Activated gamma-delta T cell treated with Interleukin-2 at 50 U/mL for 16 hours (primary cell): ENCODE measurements at regions not wholly inside any gene's neighbourhood (a gene's known extent, or its start where the extent isn't known, plus 50 kb on each side); places are given as distances from the start of the nearest gene placed in this dataset.

Experiments
- DNase-seq: peaks from one replicate; pipeline ENCODE4 v3.0.0-alpha.2; 2020

DNA sequence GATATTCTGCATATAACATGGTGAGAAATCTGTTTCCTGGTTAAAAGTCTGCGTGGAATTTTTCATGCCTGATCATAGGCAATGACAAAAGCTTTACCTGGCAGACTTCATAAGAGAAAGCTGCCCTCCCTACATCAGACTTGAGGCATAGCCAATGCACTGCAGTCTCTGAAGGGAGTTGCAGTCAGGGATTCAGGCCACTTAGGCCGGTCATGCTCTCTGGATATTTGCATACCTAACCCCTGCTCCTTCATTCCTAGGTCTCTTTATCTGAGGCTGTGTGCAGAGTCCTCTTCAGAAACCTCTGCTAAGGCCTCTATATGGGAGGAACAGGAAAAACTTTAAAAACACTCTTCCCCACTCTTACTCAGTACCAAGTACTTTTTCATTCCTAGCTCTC is 287.4 kb downstream of the PCDH17 start:
- DNase-seq, result no peak

DNA sequence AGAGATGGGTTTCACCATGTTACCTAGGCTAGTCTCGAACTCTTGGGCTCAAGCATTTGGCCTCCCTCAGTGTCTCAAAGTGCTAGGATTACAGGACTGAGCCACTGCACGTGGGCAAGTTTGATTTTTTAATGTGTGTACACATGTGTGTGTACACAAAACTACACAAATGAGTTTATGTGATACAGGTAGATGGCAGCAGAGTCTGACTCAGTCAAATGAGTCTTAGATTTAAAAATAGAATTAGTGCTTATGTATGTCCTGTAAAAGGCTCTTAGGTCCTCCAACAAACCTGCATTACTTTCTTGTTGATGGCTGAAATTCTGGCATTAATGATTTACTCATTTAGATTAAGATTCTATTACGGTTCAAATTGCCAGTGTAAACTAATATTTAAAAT is 293.7 kb downstream of the PCDH17 start:
- DNase-seq, result no peak

DNA sequence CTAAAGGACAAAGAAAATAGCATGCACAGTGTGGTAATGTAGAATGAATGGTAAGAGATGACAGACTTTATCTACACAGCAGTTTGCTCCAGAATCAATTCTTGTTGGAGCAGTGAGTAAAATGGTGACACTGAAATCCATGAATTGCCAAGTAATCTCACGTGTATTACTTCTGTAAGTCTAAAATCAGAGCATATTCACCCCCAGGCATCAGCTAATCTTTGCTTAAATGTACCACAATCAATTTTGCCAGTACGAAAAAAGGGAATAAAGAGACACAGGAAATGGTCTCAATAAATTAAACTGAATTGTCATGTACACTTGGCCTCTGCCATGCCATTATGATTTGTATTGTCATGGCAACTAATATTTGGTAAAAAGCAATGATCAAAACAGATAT is 294.2 kb downstream of the PCDH17 start:
- DNase-seq, result no peak

DNA sequence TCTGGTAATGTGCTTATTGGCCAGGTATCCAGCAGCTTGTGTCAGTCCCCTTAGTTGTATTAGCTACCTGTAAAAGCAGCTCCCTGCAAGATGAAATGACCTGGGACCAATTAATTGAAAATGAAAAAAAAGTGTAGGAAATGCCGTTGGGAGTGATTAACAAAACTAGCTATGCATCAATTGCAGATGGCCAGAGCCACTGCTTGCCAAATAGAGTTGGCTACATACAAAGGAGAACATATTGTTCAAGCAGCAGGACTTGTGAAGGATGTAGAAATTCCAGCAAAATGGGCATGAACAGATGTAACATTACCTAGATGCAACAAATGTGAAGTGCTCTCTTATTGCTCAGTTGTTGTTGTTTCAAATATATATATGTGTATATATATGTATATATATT is 300.5 kb downstream of the PCDH17 start:
- DNase-seq, result no peak

DNA sequence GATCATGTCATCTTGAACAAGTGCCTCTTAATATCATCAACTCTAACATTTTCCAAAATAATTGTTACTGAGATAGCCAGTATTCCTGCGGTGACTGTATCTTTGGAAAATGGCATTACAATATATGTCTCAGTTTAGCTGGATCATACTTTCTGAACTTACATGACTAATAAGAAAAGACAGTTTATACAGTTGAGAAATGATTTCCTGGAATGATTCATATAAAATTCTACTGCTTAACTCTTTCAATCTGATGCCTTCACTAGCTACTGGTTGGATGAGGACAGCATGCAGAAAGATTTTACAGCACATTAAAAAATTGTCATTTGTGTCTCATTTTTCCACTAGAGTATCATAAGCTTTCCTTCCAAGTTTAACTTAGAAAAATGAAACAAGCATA is 302.1 kb downstream of the PCDH17 start:
- no peak for DNase-seq

DNA sequence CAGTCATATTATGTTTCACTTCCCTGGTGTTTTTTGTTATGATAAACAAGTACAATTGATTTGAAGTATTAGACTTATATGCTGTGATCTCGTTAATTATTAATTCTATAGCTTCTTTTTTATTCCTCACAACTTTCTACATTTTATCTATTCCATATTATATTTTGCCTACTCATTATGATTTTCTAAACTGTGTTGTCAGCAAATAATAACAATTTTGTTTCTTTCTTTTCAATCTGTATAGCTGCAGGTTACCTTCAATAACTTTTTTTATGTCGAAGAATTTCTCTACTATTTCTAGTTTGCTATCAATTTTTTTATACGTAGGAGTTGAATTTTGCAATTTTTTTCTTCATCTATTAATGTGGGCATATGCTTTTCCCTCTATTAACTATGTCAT is 304.4 kb downstream of the PCDH17 start:
- no peak for DNase-seq

DNA sequence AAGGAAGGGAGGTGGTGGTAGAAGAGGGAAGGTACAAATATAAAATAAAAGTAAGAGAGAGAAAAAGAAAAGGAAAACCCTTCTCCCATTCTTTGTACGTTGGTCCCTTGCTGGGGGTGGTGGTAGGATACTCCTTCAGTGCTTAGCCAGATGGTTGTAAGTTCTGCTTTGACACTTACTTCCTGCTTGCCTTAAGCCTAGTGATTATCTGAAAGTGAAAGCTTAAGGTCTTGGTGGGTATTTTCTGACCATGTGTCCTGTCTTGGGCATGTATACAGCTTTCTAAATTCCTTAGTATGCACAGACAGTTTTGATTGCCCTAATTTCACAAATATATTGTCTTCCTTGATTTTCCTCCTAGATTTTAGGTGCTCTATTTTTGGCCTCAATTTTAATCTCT is 314.8 kb downstream of the PCDH17 start:
- no peak for DNase-seq

DNA sequence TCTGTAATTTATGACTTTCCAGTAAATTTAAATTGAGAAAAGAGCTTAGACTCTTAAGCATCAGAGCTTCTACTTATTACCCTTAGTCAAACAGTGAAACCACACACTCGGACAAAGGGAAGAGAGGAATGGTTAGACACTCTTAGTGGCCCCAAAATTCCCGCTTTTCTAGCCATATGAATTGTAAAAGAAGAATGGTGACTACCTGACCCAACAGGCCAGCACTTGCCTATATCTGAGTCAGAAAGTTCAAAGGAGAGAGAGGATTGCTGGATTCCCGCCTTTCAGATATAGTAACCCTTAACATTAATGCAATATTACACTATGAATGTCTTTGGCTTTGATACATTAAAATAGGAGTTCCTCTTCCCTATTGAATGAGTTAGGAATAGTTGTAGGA is 317.3 kb downstream of the PCDH17 start:
- DNase-seq, result no peak

DNA sequence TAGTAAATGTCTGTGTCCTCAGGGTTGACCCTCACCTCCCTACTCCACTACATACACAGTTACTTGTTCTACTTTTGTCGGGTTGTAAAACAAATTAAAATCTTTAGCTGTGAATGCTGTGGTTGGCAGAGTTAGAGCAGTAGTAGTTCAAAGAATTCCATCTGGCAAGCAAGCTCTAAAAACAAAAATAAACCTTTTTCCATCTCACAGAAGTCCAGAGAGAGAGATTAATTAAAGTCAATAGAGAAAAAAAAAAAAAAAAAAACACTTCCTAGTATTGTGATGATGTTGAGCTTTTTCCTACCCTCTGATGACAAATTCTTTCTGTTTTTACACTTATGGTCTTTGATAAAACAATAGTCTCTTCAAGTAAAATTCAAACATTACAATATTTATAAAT is 338.4 kb downstream of the PCDH17 start:
- DNase-seq, result no peak

DNA sequence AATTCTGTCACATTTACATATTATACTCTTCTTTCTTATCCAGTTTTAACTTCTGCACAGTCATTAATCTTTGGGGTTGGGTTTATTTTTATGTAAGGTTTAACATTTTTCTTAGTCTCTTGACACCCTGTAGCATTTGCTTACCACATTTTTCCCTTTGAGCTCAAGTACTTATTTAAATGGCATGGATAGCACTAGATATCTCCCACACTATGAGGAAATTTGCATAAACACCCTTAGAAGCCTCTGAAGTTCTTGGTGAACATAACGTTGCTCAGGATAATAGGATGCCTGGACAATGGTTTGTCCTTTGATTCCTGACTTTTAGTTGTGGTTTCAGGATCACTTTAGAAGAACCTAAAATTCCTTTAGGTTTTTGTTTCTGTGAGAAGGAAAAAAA is 338.9 kb downstream of the PCDH17 start:
- DNase-seq, result no peak

DNA sequence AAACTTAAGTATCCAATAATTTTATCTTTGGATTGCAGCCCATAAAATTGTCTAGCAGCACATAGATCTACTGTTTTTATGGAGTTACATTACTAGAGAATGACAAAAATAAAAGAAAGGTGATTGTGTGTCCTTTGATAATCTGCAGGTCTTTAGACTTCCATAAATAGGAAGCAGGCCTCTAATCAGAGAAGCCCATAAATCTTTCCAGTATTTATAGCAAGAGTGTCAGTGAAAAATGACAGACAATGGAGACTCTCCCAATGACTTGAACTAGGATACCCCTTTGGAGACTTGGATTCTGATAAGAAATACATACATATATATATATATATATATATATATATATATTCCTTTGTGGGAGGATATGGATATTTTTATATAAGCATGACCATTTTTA is 351.2 kb downstream of the PCDH17 start:
- no peak for DNase-seq

DNA sequence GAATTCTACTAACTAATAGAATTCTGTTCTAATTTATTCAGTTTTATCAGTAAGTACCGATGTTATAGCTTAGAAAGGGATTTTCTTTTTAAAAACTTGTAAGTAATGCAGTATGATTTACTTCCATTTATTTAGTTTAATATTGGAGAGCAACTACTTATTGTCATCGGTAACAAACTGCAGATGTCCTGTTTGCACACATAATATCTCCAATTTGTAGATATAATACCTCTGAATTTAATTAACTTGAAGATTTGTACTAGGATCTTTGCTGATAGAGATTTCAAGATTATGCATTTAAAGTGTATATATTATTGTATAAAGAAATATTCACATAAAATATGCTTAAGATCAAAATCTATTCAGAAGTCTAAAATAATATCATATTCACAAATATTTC is 356.7 kb downstream of the PCDH17 start:
- no peak for DNase-seq

DNA sequence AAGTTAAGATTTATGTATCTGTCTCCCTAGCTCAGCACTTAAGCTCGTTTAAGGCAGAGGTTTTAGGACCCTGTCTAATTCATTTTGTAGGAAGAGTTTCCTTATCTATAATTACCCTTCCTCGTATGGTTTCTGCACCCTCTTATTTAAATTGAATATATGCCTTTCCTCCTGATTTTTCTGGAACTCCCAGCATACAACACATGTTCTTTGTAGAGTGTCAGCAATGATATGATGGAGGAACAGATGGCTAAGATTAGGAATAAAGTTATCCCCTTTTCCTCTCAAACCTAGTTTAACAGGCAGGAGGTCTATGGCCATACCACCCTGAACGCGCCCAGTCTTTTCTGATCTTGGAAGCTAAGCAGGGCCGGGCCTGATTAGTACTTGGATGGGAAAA is 359.5 kb downstream of the PCDH17 start:
- no peak for DNase-seq

DNA sequence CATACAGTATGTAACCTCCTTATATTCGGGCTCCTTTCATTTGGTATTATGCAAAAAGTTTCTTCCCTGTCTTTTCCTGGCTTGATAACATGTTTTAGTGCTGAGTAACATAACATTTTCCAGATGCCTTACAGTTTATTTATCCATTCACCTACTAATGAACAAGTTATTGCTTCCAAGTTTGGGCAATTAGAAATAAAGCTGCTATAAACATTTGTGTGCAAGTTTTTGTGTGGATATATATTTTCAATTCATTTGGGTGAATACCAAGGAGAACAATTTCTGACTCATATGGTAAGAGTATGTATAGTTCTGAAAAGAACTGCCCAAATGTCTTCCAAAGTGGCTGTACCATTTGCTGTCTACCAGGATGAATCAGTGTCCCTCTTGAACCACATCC is 360.9 kb downstream of the PCDH17 start:
- DNase-seq, result no peak

DNA sequence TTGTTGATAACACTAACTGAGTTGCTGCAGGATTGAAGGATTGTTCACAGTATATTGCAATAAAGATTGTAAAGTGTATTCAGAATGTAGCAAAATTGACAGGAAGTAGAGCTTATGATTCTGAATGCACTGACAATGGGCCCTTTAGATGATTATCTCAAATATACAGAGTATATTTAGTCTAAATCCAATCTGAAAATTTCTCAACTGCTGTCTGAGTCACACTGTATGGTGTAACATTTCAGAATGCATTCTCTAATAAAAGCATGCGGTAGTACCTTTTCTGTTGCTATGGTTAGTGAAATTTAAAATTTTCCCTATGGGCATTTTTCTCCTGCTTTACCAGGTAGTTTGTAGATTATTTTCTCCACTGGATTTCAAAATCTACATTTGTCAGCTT is 365.2 kb downstream of the PCDH17 start:
- no peak for DNase-seq

DNA sequence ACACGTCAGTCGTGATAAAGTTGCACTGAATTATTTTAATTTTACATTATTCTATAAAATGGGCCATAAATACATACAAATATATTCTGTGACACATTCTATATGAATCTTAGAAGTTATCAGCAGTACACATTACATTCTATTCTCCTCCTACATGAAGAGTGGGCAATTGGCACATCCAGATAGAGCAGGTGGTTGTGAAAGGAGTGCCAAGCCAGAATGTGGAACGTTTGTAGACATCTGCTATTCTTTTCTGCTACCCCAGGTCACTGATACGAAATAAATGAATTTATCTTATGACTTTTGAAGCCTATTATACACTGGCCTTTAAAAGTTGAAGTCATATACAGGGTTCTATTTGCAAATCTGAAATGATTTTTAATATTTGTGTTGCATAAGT is 373.2 kb downstream of the PCDH17 start:
- DNase-seq, result no peak

DNA sequence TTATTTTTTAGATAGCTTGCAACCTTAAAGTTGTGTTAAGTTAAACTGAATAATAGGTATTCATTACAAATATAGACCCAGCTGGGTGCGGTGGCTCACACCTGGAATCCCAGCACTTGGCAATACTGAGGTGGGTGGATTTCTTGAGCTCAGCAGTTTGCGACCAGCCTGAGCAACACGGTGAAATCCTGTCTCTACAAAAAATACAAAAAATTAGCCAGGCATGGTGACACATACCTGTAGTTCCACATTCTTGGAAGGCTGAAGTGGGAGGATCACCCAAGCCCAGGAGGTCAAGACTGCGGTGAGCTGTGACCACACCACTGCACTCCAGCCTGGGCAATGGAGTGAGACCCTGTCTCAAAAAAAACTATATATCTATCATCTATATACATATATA is 386.5 kb downstream of the PCDH17 start:
- no peak for DNase-seq

DNA sequence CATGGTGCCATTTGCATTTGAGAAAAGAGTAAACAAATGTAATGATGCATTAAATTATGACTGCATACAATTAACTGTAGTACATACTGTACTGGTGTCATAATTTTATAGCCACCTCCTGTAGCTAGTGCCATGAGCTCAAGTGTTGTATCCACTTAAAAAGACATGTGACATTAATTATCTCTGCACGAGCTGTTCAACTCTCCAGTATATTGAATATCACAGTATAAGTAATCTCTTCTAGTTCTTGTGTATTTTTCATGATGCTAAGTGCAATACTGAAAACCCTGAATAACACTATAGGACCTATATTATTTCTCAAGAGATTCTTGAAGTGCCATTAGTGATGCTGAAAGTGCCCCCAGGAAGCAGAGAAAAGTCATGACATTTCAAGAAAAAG is 387.3 kb downstream of the PCDH17 start:
- DNase-seq, result no peak

DNA sequence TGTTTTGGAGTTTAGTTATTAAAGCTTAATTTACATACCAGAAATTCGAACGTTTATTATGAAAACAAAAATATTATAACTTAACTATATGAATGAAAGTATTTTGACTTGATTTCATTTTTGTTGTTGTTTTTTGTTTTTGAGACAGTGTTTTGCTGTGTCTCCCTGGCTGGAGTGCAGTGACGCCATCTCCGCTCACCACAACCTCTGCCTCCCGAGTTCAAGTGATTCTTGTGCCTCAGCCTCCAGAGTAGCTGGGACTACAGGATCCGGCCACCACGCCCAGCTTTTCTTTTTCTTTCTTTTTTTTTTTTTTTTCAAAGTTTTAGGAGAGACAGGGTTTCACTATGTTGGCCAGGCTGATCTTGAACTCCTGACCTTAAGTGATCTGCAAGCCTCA is 392.6 kb downstream of the PCDH17 start:
- DNase-seq, result no peak

DNA sequence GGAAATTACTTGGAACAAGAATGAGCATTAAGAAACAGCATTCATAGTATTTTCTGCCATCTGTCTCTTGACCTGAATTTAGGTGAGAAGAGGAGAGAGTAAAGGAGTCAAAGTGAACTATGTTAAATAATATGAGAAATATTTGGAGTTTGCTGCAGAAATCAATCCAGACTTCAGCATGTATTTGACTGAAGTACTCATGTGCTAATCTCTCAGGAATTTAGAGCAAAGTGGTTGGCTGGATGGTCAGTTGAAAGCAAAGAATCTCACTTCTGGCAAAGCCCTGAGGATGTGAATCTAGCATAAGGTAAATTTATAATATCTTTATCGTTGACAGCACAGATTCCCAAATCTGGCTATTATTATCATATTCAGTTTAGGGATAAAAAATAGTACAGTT is 394.3 kb downstream of the PCDH17 start:
- no peak for DNase-seq

DNA sequence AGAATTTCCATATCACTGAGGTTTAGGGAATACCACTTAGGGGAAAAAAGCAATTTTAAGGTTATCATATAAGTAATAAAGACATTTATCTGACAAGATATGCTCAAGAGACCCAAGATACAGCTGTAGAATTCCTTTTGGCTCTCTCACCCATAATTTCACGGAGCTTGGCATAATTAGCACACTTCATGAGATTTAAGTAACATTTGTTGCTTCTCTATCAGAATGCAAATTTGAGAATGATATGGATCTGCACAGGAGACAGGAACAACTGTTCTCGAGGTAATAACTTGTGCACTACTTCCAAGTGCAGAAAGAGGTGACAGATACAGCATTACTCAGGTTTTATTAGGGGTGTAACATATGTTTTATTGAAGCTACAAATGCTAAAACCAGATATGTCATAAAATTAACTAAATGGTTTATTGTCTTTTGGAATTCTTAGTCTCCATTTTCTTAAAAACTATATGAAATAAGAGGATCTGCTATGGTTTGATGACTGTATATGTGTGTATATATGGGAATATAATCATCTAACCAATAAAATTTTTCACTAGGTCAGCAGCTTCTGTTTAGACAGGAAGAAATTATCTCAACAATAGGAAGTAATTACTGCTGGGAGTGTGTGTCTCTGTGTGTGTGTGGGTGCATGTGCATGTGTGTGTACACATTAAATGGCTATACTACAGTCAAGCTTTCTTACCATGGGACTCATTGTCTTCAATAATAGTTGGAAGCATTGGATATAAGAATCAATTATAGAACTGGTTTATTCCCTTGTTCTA is 401.3 kb downstream of the PCDH17 start:
- DNase-seq, result no peak

DNA sequence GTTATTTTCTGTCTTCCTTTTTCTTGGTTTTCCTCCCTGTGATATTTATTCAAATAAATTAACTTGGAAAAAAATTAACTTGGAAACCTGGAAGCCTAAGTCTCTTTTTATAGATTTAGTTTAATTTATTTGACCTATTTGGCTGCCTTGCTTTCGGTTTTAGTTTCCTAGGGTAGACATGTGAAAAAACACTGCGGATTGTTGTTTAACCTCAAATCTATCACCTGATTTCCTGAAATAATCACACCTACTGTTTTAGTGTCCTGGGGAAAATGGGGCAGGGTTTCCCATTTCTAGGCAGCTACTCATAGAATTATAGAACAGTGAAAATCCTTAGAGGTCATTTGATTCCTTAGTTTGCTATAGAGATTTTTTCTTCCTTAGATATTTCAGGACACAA is 412.4 kb downstream of the PCDH17 start:
- DNase-seq, result no peak

DNA sequence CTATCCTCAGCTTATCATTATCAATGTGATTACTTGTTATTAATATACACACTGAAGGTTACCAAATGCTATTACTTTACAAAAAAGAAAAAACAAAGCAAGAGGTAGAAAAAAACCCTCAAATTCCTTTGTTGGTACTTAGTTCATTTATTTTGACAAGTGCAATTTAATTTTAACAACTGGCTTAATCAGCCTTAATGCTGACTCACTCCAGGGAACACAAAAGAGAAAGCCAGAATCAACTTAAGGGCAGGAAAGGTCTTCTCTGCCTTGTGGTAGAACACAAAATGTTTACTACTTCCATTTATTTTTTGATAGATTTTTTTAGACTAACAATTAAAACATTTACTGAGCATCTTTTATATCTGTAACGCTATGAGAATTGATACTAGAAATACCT is 417.1 kb downstream of the PCDH17 start:
- no peak for DNase-seq

DNA sequence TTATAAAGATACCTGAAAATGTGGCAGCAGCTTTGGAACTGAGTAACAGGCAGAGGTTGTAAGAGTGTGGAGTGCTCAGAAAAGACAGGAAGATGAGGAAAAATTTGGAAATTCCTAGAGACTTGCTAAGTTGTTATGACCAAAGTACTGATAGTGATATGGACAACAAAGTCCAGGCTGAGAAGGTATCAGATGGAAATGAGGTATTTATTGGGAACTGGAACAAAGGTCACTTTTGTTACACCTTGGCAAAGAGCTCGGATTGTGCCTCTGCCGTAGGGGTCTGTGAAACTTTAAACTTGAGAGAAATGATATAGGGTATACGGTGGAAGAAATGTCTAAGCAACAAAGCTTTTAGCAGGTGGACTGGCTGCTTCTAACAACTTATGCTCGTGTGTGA is 419.9 kb downstream of the PCDH17 start:
- DNase-seq, result no peak

DNA sequence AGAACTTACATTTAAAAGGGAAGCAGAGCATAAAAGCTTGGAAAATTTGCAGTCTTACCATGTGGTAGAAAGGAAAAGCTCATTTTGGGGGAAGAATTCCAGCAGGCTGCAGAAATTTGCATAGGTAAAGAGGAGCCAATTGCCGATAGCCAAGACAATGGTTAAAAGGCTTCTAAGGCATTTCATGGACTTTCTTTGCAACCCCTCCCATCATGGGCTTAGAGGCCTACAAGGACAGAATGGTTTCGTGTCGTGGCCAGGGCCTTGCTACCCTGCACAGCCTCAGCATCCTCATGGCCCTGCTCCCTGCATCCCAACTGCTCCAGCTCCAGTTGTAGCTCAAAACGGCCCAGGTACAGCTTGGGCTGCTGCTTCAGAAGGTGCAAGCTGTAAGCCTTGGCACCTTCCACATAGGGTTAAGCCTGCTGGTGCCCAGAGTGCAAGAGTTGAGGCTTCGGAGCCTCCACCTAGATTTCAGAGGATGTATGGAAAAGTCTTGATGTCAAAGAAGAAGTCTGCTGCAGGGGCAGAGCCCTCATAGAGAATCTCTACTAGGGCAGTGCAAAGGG is 420.3 kb downstream of the PCDH17 start:
- DNase-seq, result no peak
